ENCODE measurements at regions not wholly inside any gene's neighbourhood (a gene's known extent, or its start where the extent isn't known, plus 50 kb on each side); places are given as distances from the start of the nearest gene placed in this dataset.

GRCh38 chr18:74005320-74006109 is 142.1 kb downstream of the FBXO15 start:
- TF ChIP-seq CTCF (IDR thresholded peaks at IDR 0.05) (no peak), ZFX (IDR thresholded peaks at IDR 0.05; ENCODE audit: borderline replicate concordance) (no peak)

Measured in 22Rv1 (cell line).